ENCODE measurements at regions not wholly inside any gene's neighbourhood (a gene's known extent, or its start where the extent isn't known, plus 50 kb on each side); places are given as distances from the start of the nearest gene placed in this dataset.
"Not testable (repeated sequence)": the region's sequence is repeated elsewhere in the genome, so short reads cannot be mapped to it uniquely, and the experiment has no call there.

- intact Hi-C loops (cut with DNase I), result no loop called here
These were observed 205.3 kb upstream of the CLNK start for GRCh38 chr4:10889819-10890218.

GRCh38 chr4:10879411-10880110, 195.0 kb upstream of the CLNK start:
- DNase-seq (ENCODE audit: low spot score), result no peak
- intact Hi-C loops (cut with DNase I), result no loop called here

More at GRCh38 chr4:10889819-10890218, 205.3 kb upstream of the CLNK start:
- no peak for DNase-seq (ENCODE audit: low spot score)

GRCh38 chr4:10878861-10879260, 194.3 kb upstream of the CLNK start:
- intact Hi-C loops (cut with DNase I), result no loop called here
- no peak for DNase-seq (ENCODE audit: low spot score)

GRCh38 chr4:10877076-10877475, 192.5 kb upstream of the CLNK start:
- intact Hi-C loops (cut with DNase I), result no loop called here
- no peak for DNase-seq (ENCODE audit: low spot score)

DNA sequence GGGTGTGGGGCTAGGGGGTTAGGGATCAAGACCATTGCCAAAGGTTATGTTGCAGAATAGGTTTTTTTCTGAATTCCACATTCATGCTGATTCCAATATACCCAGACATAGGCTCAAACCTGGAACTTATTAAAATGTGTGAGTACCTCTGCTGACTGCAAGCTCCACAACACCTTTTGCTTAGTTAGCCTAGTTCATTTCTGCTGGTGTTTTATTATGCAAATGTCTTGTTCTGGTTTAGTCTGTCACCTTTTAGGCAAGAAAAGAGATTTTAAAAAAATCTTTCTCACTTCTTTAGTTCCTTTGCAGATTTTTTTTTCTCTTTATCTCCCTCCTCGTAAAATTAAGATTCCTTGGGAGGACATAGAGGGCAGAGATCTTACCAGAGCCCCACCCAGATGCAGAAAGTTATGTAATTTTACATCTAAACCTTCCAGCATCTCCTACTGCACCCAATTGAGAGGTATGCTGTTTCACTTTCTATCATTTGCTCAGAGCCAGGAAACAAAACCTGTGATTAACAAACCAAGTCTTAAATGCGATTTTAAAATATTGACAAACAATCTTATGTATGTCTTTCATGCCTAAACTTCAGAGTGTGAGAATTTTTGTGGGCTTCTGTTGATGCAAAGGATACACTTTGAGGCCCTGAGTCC, 190.7 kb upstream of the CLNK start:
- no peak for DNase-seq (ENCODE audit: low spot score)
- intact Hi-C loops (cut with DNase I), result no loop called here

GRCh38 chr4:10873809-10874208, 189.2 kb upstream of the CLNK start:
- no peak for DNase-seq (ENCODE audit: low spot score)
- intact Hi-C loops (cut with DNase I), result loop anchor here in 1 of 2 donors (5.0 kb wide), 1 partner anchor 1613 kb away; no protein-coding TSS in a partner anchor

- intact Hi-C loops (cut with DNase I), result loop anchor here in 1 of 2 donors (5.0 kb wide), 1 partner anchor 1614 kb away; no protein-coding TSS in a partner anchor
These were observed 188.4 kb upstream of the CLNK start for GRCh38 chr4:10872833-10873517.

GRCh38 chr4:10866666-10867065, 182.1 kb upstream of the CLNK start:
- intact Hi-C loops (cut with DNase I), result no loop called here
- DNase-seq (ENCODE audit: low spot score), result no peak

More at GRCh38 chr4:10872833-10873517, 188.4 kb upstream of the CLNK start:
- no peak for DNase-seq (ENCODE audit: low spot score)

DNA sequence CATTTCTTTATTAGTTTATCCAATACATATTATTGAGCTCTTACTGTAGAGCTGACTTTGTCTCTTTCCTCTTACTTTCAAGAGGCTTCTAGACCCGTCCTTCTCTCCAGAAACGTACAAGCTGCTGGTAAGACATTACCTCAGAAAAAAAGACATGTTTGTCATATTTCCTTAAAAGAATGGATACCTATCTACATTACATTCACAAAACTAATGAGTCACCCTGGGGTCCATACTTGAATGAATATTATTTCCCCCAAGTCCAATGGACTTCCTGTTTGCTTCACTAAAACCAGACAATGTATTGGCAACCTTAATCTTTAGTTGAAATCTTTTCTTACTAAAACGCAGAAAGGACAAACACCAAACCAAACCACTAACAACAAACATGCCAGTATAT, 176.5 kb upstream of the CLNK start:
- intact Hi-C loops (cut with DNase I), result no loop called here
- DNase-seq (ENCODE audit: low spot score), result no peak

GRCh38 chr4:10856271-10856782, 171.8 kb upstream of the CLNK start:
- intact Hi-C loops (cut with DNase I), result no loop called here
- no peak for DNase-seq (ENCODE audit: low spot score)

DNA sequence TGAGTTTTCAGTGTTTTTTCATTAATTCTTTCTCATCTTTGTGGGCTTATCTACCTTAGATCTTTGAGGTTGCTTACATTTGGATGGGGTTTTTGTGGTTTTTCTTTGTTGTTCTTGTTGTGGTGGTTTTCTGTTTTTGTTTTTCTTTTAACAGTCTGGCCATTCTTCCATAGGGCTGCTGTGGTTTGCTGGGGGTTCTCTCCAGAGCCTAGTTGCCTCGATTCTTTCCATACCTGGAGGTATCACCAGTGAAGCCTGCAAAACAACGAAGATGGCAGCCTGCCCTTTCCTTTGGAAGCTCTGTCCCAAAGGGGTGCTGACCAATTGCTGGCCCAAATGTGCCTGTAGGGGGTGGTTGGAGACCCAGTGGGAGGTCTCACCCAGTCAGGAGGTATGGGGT, 168.6 kb upstream of the CLNK start:
- DNase-seq (ENCODE audit: low spot score), result no peak
- intact Hi-C loops (cut with DNase I), result no loop called here

DNA sequence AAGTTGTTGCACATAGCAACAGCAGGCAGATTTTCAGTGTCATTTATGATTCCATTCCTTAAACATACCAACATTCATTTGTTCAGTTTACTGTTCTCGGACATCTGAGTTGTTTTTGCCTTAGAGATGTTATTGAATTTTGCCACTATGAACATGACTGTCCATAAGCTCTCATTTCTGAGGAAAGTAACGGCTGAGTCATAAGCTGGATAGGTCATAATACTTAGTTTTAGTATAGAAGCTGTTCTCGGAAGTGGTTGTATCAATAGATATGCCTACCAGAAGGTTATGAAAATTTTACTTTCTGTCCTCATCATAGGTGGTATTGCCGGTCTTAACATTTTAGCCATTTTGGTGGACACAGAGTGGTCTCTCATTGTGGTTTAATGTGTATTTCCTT, 157.1 kb upstream of the CLNK start:
- intact Hi-C loops (cut with DNase I), result no loop called here
- DNase-seq (ENCODE audit: low spot score), result no peak

DNA sequence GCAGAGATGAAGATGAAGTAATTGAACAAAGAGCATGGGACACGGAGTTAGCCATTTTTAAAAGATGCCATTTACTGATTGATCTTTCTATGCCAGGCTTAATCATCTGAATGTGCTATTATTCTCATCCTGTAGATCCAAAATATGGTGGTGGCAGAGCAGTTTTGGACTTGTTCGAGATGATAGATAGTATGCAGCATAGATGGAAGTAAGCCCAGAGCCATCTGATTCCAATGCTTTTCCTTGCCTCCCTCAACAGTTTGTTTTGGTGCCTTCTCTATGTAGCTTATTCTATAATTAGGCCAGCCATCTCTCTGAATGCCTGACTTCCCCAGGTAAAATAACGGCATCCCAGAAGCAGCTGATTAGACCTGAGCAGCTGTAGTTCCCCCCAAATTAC, 152.6 kb upstream of the CLNK start:
- DNase-seq (ENCODE audit: low spot score), result no peak
- intact Hi-C loops (cut with DNase I), result no loop called here

- DNase-seq (ENCODE audit: low spot score), result no peak
- intact Hi-C loops (cut with DNase I), result no loop called here
These were observed 148.4 kb upstream of the CLNK start for GRCh38 chr4:10832806-10833628.

DNA sequence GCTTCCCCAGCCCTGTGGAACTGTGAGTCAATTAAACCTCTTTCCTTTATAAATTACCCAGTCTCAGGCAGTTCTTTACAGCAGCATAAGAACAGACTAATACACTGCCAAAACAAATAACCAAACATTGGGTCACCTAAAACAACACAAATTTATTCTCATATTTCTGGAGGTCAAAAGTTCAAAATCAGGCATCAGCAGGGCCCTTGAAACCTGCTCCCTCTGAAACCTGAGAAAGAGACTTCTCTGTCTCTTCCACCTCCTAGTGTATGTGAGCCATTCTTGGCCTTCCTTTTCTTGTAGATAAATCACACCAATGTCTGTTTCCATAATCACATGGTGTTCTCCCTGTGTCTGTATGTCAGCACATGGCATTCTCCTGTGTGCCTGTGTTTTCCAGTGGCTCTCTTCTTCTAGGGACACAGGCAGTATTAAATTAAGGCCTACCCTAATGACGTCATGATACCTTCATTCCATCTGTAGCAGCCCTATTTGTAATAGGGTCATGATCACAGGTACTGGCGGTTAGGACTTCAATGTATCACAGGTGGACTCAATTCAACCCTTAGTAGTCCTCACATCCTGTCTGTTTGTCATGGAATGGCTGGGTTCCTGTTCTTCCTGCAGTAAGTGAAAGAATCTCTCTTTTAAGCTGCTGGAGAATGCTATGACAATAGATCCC, 147.3 kb upstream of the CLNK start:
- no peak for DNase-seq (ENCODE audit: low spot score)
- intact Hi-C loops (cut with DNase I), result no loop called here

DNA sequence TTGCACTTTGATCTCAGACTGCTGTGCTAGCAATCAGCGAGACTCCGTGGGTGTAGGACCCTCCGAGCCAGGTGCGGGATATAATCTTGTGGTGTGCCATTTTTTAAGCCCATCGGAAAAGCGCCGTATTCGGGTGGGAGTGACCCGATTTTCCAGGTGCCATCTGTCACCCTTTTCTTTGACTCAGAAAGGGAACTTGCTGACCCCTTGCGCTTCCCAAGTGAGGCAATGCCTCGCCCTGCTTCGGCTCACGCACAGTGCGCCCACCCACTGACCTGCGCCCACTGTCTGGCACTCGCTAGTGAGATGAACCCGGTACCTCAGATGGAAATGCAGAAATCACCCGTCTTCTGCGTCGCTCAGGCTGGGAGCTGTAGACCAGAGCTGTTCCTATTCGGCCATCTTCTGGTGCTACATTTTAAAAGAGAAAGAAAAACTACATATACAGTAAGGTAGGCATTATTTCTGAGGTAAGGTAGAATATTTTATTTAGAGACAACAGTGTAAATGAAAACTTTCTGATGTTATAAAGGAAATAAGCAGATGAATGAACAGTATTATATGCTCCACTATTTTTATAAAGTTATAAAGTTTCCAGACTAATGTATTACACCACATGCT, 144.5 kb upstream of the CLNK start:
- intact Hi-C loops (cut with DNase I); DNase-seq (ENCODE audit: low spot score): not testable (repeated sequence)

GRCh38 chr4:10821826-10822225, 137.3 kb upstream of the CLNK start:
- DNase-seq (ENCODE audit: low spot score), result no peak
- intact Hi-C loops (cut with DNase I), result no loop called here

GRCh38 chr4:10816571-10816970, 132.0 kb upstream of the CLNK start:
- DNase-seq (ENCODE audit: low spot score), result no peak
- intact Hi-C loops (cut with DNase I), result no loop called here

All from posterior vena cava (tissue), 2 donors.